Liver (tissue), 8 donors: ENCODE measurements at regions not wholly inside any gene's neighbourhood (a gene's known extent, or its start where the extent isn't known, plus 50 kb on each side); places are given as distances from the start of the nearest gene placed in this dataset.
"Not testable (repeated sequence)": the region's sequence is repeated elsewhere in the genome, so short reads cannot be mapped to it uniquely, and the experiment has no call there.

ENCODE experiments used
- DNase-seq: peaks from one replicate; pipeline ENCODE4 v3.0.0-alpha.2; 2017; ENCODE audit warnings: low spot score
- H3K27ac ChIP-seq, 2 donors: one replicate each; pipeline ENCODE4 v1.7.0; 2013; ENCODE audit warnings: inconsistent platforms in 2 of 2, low read length in 2 of 2, control low read depth in 1 of 2, low read depth in 1 of 2, mild to moderate bottlenecking in 1 of 2
- H3K27me3 ChIP-seq, 4 donors: one replicate each; pipeline versions ENCODE4 v1.6.1 to v1.7.0; 2013; ENCODE audit warnings: low read length in 3 of 4, inconsistent platforms in 1 of 4, mild to moderate bottlenecking in 1 of 4, moderate library complexity in 1 of 4; ENCODE audit not compliant: control insufficient read depth in 4 of 4, insufficient read depth in 4 of 4
- H3K36me3 ChIP-seq, 4 donors: one replicate each; pipeline versions ENCODE4 v1.6.1 to v1.7.0; 2013; ENCODE audit warnings: low read length in 3 of 4, mild to moderate bottlenecking in 3 of 4, low read depth in 1 of 4, moderate library complexity in 1 of 4; ENCODE audit not compliant: control insufficient read depth in 4 of 4, insufficient read depth in 3 of 4
- H3K4me1 ChIP-seq, 4 donors: one replicate each; pipeline versions ENCODE4 v1.6.1 to v1.7.0; 2013; ENCODE audit warnings: low read length in 3 of 4, mild to moderate bottlenecking in 3 of 4, moderate library complexity in 1 of 4; ENCODE audit not compliant: control insufficient read depth in 4 of 4, insufficient read depth in 4 of 4
- H3K4me3 ChIP-seq, 3 donors: one replicate each; pipeline versions ENCODE4 v1.6.1 to v1.7.0; 2013; ENCODE audit warnings: low read length in 3 of 3, control low read depth in 1 of 3, low read depth in 1 of 3, mild to moderate bottlenecking in 1 of 3
- H3K9ac ChIP-seq, 2 donors: one replicate each; pipeline ENCODE4 v1.7.0; 2013; ENCODE audit warnings: low read length in 2 of 2, mild to moderate bottlenecking in 2 of 2, moderate library complexity in 2 of 2, control low read depth in 1 of 2, low read depth in 1 of 2
- H3K9me3 ChIP-seq, 4 donors: one replicate each; pipeline versions ENCODE4 v1.6.1 to v1.7.0; 2013; ENCODE audit warnings: low read length in 3 of 4; ENCODE audit not compliant: control insufficient read depth in 4 of 4
- ATF3 ChIP-seq: IDR thresholded peaks from 2 replicates; pipeline ENCODE4 v1.6.1; 2016; ENCODE audit warnings: antibody characterized with exemption
- CTCF ChIP-seq: fragments of 150-350 bp; IDR thresholded peaks from 2 replicates; pipeline ENCODE4 v1.5.1; 2017; ENCODE audit warnings: improper control_type of control experiment, low read depth, low read length; ENCODE audit not compliant: missing input control
- EGR1 ChIP-seq, 2 donors: IDR thresholded peaks; 2 replicates each; pipeline ENCODE4 v1.6.1; 2016 to 2018; ENCODE audit warnings: antibody characterized with exemption in 2 of 2, low read depth in 2 of 2
- FOXA2 ChIP-seq: IDR thresholded peaks from 2 replicates; pipeline ENCODE4 v1.6.1; 2016; ENCODE audit warnings: antibody characterized with exemption
- HNF4A ChIP-seq, 2 donors: conservative IDR thresholded peaks; 2 replicates each; pipeline ENCODE4 v1.6.1; 2016; ENCODE audit warnings: antibody characterized with exemption in 2 of 2, mild to moderate bottlenecking in 2 of 2
- HNF4G ChIP-seq: IDR thresholded peaks from 2 replicates; pipeline ENCODE4 v1.6.1; 2016; ENCODE audit warnings: antibody characterized with exemption
- JUND ChIP-seq, 2 donors: IDR thresholded peaks; 2 replicates each; pipeline ENCODE4 v1.6.1; 2016; ENCODE audit warnings: antibody characterized with exemption in 2 of 2
- RAD21 ChIP-seq, 2 donors: IDR thresholded peaks; 2 replicates each; pipeline ENCODE4 v1.6.1; 2016; ENCODE audit warnings: antibody characterized with exemption in 2 of 2, mild to moderate bottlenecking in 2 of 2
- REST ChIP-seq: IDR thresholded peaks from 2 replicates; pipeline ENCODE4 v1.6.1; 2016; ENCODE audit warnings: antibody characterized with exemption, mild to moderate bottlenecking
- RXRA ChIP-seq, 2 donors: IDR thresholded peaks; 2 replicates each; pipeline ENCODE4 v1.6.1; 2017 to 2018; ENCODE audit warnings: antibody characterized with exemption in 2 of 2, mild to moderate bottlenecking in 1 of 2
- SP1 ChIP-seq: IDR thresholded peaks from 2 replicates; pipeline ENCODE4 v1.6.1; 2018; ENCODE audit warnings: antibody characterized with exemption, mild to moderate bottlenecking
- TAF1 ChIP-seq: conservative IDR thresholded peaks from 2 replicates; pipeline ENCODE4 v1.6.1; 2016; ENCODE audit warnings: antibody characterized with exemption, mild to moderate bottlenecking
- YY1 ChIP-seq: IDR thresholded peaks from 2 replicates; pipeline ENCODE4 v1.6.1; 2016; ENCODE audit warnings: antibody characterized with exemption, mild to moderate bottlenecking
- ZBTB33 ChIP-seq: IDR thresholded peaks from 2 replicates; pipeline ENCODE4 v1.6.1; 2016; ENCODE audit warnings: antibody characterized with exemption
- WGBS: extraction: QIAGEN DNeasy Blood & Tissue Kit; methylation state at CpG from one replicate; pipeline ENCODE4 v1.1.7; 2013; 5-methylcytosine and 5-hydroxymethylcytosine counted together
- TF ChIP-seq, protein P1 (sequence below): IDR thresholded peaks from 2 replicates; pipeline ENCODE4 v1.6.1; 2016; ENCODE audit warnings: antibody characterized with exemption
- donor health status: healthy.
- donor health status: healthy.
- donor health status: healthy.
- donor health status: healthy.
- donor health status: healthy.

DNA sequence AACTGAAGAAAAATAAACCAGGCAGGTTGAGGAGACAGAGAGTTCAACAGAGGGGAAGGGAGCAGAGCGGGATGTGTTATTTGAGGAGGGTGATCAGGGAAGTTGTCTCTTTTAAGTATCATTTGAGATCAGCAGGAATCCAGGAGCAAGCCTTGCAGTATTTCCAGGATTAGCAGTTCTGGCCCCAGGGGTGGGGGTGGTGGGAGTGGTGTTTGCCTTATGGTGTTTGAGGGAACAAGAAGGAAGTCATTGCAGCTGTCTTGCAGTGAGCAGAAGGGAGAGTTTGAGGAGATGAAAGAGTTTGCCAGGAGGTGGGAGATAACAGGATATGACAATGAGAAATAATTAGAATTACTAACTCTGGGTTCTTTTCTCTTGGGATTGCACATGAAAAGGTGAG lies 418.6 kb downstream of the NELL2 start:
- TF ChIP-seq CTCF (no peak), SP1 (no peak), ZBTB33 (no peak), RXRA (IDR thresholded peaks at IDR 0.05) (no peak), RAD21 (IDR thresholded peaks at IDR 0.05) (no peak), HNF4G (no peak), REST (no peak), TAF1 (no peak), HNF4A (conservative IDR thresholded peaks at IDR 0.05) (no peak), ATF3 (no peak), EGR1 (IDR thresholded peaks at IDR 0.05; ENCODE audit: low read depth in 2 of 2) (no peak), JUND (IDR thresholded peaks at IDR 0.05) (no peak), YY1 (no peak)
- TF ChIP-seq, protein P1, sequence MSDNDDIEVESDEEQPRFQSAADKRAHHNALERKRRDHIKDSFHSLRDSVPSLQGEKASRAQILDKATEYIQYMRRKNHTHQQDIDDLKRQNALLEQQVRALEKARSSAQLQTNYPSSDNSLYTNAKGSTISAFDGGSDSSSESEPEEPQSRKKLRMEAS, result no peak
- H3K36me3 ChIP-seq, result no peaks in the 10 kb centered on the region
- peaks cover 0 to 2% (median 0%) of the 10 kb centered on the region in 4 donors for H3K9me3 ChIP-seq
- no peaks in the 10 kb centered on the region for H3K27me3 ChIP-seq
- H3K4me1 ChIP-seq, result no peaks in the 10 kb centered on the region
- H3K27ac ChIP-seq, result no peak overlapping the region
- H3K4me3 ChIP-seq, result no peak overlapping the region
- DNase-seq, result no peak
- no peak overlapping the region for H3K9ac ChIP-seq
- 80% methylated on average over 1 of the region's 1 CpG for WGBS

- not testable (repeated sequence) for H3K27me3 ChIP-seq, H3K9ac ChIP-seq, H3K27ac ChIP-seq, H3K36me3 ChIP-seq, DNase-seq, H3K4me1 ChIP-seq, H3K4me3 ChIP-seq, H3K9me3 ChIP-seq
- WGBS, result 70% methylated on average over 2 of the region's 2 CpGs
- peak; percentile 25 for TF ChIP-seq FOXA2
Measured at GRCh38 chr12:44454959-44455358, 421.2 kb downstream of the NELL2 start.
